ENCODE measurements at regions not wholly inside any gene's neighbourhood (a gene's known extent, or its start where the extent isn't known, plus 50 kb on each side); places are given as distances from the start of the nearest gene placed in this dataset.
A peak's percentile ranks its signal among the peaks of the same experiment; 100 is the strongest.

DNA sequence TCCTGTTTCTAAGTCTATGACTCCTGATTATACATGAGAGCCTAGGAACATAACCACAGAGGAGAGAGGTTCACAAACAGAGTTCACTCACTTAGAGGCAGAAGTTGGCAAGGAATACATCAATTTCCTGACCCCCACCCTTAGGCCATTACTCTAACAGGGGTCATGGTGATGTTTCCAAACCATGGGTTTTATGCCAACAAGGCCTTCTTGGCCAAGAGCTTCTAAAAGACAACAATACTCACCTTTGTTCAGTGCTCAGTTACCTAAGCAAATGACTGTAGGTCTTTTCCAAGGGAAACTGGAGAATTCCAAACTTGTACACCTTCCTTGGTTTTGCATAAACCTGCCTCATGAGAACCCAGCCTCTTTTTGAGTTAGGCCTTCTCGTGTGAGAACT lies 52.6 kb downstream of the ERICH4 start:
- DNase-seq (ENCODE audit: low spot score), result no peak

DNA sequence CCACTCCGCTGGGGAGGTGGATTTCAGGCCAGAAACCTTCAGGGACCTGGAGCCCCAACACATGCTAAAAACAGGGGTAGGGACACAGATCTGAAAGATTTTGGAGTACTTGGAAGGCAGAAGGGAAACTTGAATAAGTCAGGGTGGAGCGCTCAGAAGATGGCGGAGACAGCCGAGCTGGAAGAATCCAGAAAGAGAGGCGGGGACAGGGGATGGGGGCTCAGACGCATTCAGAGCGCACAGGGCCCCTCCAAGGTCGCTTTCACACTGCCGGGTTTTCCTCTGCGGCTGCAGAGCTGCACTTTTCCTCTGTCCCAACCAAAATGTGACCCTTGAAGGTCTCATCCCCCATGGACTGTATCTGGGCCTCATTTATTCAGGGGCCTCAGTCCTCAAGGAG lies 56.9 kb downstream of the ERICH4 start:
- no peak for DNase-seq (ENCODE audit: low spot score)

DNA sequence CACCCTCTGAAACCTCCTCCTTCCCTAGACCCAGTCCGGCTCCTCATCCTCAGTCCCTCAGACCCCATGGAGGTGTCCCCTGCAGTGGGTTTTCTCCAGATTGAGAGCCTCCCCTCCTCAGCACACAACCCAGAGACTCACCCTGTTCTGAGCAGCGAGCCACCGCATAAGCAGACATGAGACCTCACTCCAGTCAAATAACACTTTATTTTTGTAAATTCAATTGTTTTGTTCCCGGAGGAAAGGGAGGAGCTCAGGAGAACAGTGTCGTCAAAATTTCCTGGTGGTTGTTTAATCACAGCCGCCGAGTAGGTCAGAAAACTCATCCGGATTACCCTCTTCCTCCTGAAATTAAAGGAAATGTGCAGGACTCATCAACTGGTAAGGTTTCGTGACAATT lies 57.5 kb downstream of the ERICH4 start:
- no peak for DNase-seq (ENCODE audit: low spot score)

DNA sequence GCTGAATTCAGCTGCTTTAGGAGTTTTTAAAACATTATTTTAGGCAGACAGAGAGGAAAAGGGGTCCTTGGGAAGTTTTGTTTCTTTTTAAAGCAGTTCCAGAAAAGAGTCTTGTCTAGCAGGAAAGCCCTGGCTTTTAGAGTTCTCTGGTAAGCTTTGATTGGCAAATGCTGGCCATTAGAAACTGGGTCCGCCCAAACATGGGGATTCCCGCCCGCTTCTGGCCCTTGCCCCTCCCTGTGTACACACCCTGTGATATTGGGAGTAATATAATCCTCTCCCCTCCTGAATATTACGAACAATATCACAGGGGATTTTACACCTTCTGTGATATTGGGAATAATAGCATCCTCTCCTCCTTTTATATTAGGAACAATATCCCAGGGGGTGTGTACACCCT lies 58.9 kb downstream of the ERICH4 start:
- no peak for DNase-seq (ENCODE audit: low spot score)

DNA sequence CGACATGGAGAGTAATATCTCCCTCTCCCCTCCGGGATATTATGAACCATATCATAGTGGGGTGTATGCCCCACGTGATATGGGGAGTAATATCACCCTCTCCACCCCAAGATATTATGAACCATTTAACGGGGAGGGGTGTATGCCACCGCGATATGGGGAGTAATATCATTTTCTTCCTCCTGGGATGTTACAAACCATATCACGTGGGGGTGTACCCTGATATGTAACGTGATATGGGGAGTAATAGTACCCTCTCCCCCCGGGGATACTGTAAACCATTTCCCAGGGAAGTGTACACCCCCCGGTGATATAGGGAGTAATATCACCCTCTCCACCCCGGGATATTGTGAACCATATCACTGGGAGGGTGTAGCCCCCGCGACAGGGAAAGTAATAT lies 62.1 kb downstream of the ERICH4 start:
- no peak for DNase-seq (ENCODE audit: low spot score)

DNA sequence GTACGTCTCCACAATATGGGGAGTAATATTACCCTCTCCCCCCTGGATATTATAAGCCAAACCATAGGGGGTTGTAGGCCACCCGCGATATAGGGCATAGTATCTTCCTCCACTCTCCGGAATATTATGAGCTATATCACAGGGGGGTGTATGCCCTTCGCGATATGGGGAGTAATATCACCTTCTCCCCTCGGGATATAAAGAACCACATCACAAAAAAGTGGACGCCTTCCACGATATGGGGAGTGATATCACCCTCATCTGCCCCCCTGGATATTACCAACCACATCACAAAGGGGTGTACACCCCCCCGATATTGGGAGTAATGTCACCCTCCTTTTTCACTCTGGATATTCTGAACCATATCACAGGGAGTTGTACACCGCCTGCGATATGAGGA lies 65.5 kb upstream of the CEACAM21 start:
- no peak for DNase-seq (ENCODE audit: low spot score)

DNA sequence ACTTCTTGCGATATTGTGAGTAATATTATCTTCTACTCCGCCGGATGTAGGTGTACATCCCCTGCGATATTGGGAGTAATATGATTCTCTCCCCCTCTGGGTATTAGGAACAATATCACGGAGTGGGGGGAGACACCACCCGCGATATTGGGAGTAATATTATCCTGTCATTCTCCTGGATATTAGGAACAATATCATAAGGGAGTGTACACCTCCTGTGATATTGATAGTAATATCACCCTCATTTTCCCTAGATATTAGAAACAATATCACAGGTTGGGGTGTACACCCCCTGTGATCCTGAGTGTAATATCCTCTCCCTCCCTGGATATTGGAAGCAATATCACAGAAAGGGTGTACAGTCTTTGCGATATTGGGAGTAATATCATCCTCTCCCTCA lies 64.3 kb upstream of the CEACAM21 start:
- DNase-seq (ENCODE audit: low spot score), result no peak

DNA sequence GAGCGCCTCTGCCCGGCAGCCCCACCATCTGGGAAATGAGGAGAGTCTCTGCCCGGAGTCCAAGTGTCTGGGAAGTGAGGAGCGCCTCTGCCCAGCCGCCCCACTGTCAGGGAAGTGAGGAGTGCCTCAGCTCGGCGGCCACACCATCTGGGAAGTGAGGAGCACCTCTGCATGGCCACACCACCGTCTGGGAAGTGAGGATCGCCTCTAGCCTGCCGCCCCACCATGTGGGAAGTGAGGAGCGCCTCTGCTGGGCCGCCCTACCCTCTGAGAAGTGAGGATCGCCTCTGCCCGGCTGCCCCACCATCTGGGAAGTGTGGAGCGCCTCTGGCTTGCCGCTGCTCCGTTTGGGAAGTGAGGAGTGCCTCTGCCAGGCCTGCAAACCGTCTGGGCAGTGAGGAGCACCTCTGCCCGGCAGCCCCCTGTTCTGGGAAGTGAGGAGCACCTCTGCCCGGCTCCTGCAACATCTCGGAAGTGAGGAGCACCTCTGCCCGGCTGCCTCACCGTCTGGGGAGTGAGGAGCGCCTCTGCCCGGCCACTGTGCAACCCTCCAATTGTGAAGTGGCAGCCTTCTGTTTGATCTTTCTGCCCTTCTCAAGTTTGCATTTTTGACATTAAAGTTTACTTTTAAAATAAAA lies 60.8 kb upstream of the CEACAM21 start:
- DNase-seq (ENCODE audit: low spot score), result no peak

DNA sequence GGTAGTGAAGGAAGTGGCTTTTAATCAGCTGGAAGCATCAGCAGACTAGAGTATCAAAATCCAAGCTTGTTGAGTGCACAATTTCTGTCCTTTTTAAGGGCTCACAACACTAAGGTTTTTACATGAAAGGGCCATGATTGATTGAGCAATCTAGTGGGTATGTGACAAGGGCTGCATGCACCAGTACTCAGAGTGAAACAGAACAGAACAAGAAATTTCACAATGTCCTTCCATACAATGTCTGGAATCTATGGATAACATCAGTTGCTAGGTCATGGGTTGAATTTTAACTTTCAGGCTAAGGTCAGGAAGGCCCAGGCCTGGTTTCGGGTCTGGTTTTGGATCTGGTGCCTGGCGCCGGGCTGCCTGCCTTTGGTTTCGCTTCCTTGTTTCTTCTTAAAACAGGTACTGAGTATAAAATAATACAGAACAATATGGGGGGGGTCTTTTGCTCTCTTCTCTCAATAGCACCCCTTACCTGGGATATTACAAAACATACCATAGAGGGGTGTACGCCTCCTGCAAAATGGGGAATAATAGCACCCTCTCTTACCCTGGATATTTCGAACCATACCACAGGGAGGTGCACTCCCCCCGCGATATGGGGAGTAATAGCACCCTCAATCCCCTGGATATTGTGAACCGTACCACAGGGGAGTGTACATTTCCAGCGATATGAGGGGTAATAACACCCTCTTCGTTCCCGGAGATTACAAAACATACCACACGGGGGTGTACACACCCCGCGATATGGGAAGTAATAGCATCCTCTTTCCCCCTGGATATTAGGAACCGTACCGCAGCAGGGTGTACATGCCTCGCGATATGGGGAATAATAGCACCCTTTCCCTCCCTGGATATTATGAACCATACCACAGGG lies 59.4 kb upstream of the CEACAM21 start:
- DNase-seq (ENCODE audit: low spot score), result peak; percentile 31

DNA sequence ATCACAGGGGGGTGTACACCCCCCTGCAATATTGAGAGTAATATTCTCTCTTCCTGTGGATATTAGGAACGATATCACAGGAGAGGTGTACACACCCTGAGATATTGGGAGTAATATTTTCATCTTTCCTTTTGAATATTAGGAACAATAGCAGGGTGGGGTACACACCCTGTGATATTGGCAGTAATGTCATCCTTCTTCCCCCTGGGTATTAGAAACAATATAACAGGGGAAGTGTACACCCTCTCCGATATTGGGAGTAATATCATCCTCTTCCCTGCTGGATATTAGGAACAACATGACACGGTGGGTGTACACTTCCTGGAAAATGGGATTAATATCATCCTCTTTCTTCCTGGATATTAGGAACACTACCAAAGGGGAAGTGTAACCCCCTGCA lies 57.8 kb upstream of the CEACAM21 start:
- no peak for DNase-seq (ENCODE audit: low spot score)

DNA sequence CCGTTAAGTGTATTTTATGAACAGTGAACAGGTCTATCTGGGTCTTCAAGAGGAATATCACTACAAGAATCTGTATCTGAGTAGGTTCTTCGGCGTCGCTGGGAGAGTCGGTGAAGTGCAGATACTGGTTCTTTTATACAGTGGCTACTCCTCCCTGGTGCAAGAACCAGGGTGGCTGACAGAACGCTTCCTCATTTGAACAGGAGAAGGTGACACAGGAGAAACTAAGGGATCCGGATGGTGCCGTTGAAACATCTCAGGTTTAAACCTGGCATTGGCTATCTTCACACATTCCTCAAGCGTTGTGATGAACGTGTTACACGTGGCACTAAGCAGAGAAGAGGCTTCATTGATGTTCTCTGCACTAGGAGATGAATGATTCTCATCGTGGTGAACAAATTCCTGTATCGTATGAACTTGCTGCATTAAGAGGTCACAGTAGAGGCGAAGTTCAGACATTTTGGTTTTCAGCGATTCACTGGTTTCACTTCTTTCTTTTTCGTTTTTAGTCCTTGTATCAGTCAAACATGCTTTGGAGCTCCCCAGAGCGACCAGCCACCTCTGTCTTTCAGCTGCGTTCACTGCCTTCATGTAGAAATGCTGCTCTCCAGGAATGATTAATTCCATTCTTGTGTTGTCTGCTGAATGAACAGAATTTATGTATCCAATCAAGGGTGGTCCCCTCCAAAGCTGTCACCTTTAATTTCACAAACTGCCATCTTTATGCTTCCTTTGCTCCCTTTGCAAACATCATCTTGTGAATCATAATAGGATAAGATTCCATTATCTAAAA lies 54.6 kb upstream of the CEACAM21 start:
- DNase-seq (ENCODE audit: low spot score), result peak; percentile 56

DNA sequence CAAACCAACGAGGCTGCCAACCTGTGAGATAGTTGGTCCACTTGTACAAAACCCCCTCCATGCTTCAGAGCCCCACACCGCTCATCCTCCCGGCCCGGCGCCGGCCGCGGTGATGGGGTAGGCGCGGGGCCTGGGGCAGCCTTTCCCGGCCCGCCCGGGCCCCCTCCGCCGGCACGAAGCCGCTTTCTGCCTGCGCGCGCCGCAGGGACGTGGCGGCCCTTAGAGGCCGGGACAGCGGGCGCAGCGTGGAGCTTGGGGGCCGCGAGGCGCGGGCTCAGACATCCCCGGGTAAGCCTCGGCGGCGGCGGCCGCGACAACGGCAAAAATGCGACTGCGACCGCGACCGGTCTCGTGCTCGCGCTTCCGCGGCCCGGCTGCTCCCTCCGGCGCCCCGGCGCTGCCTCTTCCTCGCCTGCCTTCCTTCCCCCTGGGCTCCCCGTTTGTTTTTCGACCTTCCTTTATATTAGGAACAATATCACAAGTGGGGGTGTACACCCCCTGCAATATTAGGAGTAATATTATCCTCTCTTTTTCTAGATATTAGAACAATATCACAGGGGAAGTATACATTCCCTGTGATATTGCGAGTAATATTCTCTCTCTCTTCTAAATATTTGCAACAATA lies 53.9 kb upstream of the CEACAM21 start:
- DNase-seq (ENCODE audit: low spot score), result no peak

DNA sequence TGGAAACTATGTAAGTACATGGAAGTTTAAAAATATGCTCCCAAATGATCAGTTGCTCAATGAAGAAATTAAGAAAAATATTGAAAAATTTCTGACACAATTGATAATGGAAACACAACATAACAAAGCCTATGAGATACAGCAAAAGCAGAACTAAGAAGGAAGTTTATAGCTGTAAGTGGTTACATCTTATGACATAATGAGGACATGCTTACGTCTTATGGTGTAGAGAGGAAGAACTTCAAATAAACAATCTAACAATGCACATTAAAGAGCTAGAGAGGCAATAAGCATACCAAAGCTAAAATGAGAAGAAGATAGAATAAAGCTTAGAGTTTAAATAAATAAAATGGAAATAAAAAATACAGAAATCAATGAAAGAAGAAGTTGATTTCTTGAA lies 50.0 kb upstream of the CEACAM21 start:
- no peak for DNase-seq (ENCODE audit: low spot score)
